WTC11 (cell line): ENCODE measurements at regions not wholly inside any gene's neighbourhood (a gene's known extent, or its start where the extent isn't known, plus 50 kb on each side); places are given as distances from the start of the nearest gene placed in this dataset.

ENCODE experiments used
- FOXK1 ChIP-seq: sonication (generic); formaldehyde crosslinking; IDR thresholded peaks from 2 replicates; pipeline ENCODE4 v1.8.0; 2022; ENCODE audit warnings: mild to moderate bottlenecking, moderate library complexity, missing genetic modification reagents
- RELA ChIP-seq: sonication (generic); formaldehyde crosslinking; IDR thresholded peaks from 2 replicates; pipeline ENCODE4 v1.8.1; 2022; ENCODE audit warnings: missing genetic modification reagents, mild to moderate bottlenecking, borderline replicate concordance
- TEAD4 ChIP-seq: sonication (generic); formaldehyde crosslinking; IDR thresholded peaks from 2 replicates; pipeline ENCODE4 v1.8.0; 2022; ENCODE audit warnings: mild to moderate bottlenecking, missing genetic modification reagents
- TP53 ChIP-seq: sonication (generic); formaldehyde crosslinking; IDR thresholded peaks from 2 replicates; pipeline ENCODE4 v1.8.1; 2023; ENCODE audit warnings: mild to moderate bottlenecking, missing genetic modification reagents
- ZNF425 ChIP-seq: fragments of 250-450 bp; sonication (Bioruptor Pico); conservative IDR thresholded peaks from 2 replicates; pipeline ENCODE4 v1.9.0; 2021; ENCODE audit warnings: mild to moderate bottlenecking
- ZNF512 ChIP-seq: sonication (generic); formaldehyde crosslinking; IDR thresholded peaks from 2 replicates; pipeline ENCODE4 v1.8.1; 2022; ENCODE audit warnings: missing genetic modification reagents, borderline replicate concordance

- no peak for TF ChIP-seq ZNF425
- TF ChIP-seq FOXK1 = no peak
- no peak for TF ChIP-seq ZNF512 (CRISPR knock-in tag)
- TF ChIP-seq RELA = no peak
- no peak for TF ChIP-seq TEAD4 (CRISPR knock-in tag)
- TF ChIP-seq TP53 (CRISPR knock-in tag) = no peak
These were observed 98.0 kb upstream of the WASF3 start for GRCh38 chr13:26459276-26460131.
